ENCODE measurements at regions not wholly inside any gene's neighbourhood (a gene's known extent, or its start where the extent isn't known, plus 50 kb on each side); places are given as distances from the start of the nearest gene placed in this dataset.

GRCh38 chr2:144224472-144224871 lies 295.4 kb downstream of the ZEB2 start:
- peaks cover 11% of the 10 kb centered on the region for H3K4me1 Mint-ChIP-seq
- H3K27ac Mint-ChIP-seq: no peak overlapping the region
- no peak overlapping the region for H3K4me3 Mint-ChIP-seq
- peaks cover 13% of the 10 kb centered on the region for H3K36me3 Mint-ChIP-seq
- DNase-seq: no peak
- no peaks in the 10 kb centered on the region for H3K9me3 Mint-ChIP-seq
- no peaks in the 10 kb centered on the region for H3K27me3 Mint-ChIP-seq

GRCh38 chr2:144219979-144220378 lies 299.9 kb downstream of the ZEB2 start:
- peaks cover 24% of the 10 kb centered on the region for H3K4me1 Mint-ChIP-seq
- H3K27me3 Mint-ChIP-seq: no peaks in the 10 kb centered on the region
- H3K27ac Mint-ChIP-seq: no peak overlapping the region
- DNase-seq: no peak
- no peak overlapping the region for H3K4me3 Mint-ChIP-seq
- H3K36me3 Mint-ChIP-seq: no peaks in the 10 kb centered on the region
- H3K9me3 Mint-ChIP-seq: no peaks in the 10 kb centered on the region

GRCh38 chr2:144217853-144218633 lies 301.9 kb downstream of the ZEB2 start:
- Mint-ChIP-seq H3K27ac (no peak overlapping the region), H3K4me1 (peaks cover 39% of the 10 kb centered on the region), H3K36me3 (no peaks in the 10 kb centered on the region), H3K27me3 (no peaks in the 10 kb centered on the region), H3K4me3 (no peak overlapping the region), H3K9me3 (no peaks in the 10 kb centered on the region)
- no peak for DNase-seq

GRCh38 chr2:144215701-144216675 lies 303.9 kb downstream of the ZEB2 start:
- H3K4me1 Mint-ChIP-seq: peaks cover 48% of the 10 kb centered on the region
- H3K9me3 Mint-ChIP-seq: no peaks in the 10 kb centered on the region
- H3K36me3 Mint-ChIP-seq: peaks cover 5% of the 10 kb centered on the region
- peak overlapping the region; percentile 94 for H3K27ac Mint-ChIP-seq
- peak overlapping the region; percentile 58 for H3K4me3 Mint-ChIP-seq
- no peaks in the 10 kb centered on the region for H3K27me3 Mint-ChIP-seq
- DNase-seq: no peak

GRCh38 chr2:144215207-144215606 lies 304.7 kb downstream of the ZEB2 start:
- no peak for DNase-seq
- Mint-ChIP-seq H3K27ac (peak overlapping the region; percentile 72), H3K4me1 (peaks cover 48% of the 10 kb centered on the region), H3K27me3 (no peaks in the 10 kb centered on the region), H3K36me3 (peaks cover 12% of the 10 kb centered on the region), H3K9me3 (no peaks in the 10 kb centered on the region), H3K4me3 (no peak overlapping the region)

- DNase-seq: no peak
- H3K4me1 Mint-ChIP-seq: peaks cover 52% of the 10 kb centered on the region
These were observed 306.1 kb downstream of the ZEB2 start for GRCh38 chr2:144213797-144214196.

GRCh38 chr2:144211826-144212225 lies 308.1 kb downstream of the ZEB2 start:
- no peak for DNase-seq
- peaks cover 30% of the 10 kb centered on the region for H3K36me3 Mint-ChIP-seq

More at GRCh38 chr2:144213797-144214196, 306.1 kb downstream of the ZEB2 start:
- Mint-ChIP-seq H3K27ac (peak overlapping the region; percentile 76), H3K27me3 (no peaks in the 10 kb centered on the region), H3K36me3 (peaks cover 21% of the 10 kb centered on the region), H3K9me3 (no peaks in the 10 kb centered on the region), H3K4me3 (no peak overlapping the region)

GRCh38 chr2:144211065-144211464 lies 308.9 kb downstream of the ZEB2 start:
- no peak overlapping the region for H3K4me3 Mint-ChIP-seq
- peaks cover 36% of the 10 kb centered on the region for H3K4me1 Mint-ChIP-seq
- H3K27me3 Mint-ChIP-seq: no peaks in the 10 kb centered on the region
- peaks cover 30% of the 10 kb centered on the region for H3K36me3 Mint-ChIP-seq
- peak overlapping the region; percentile 68 for H3K27ac Mint-ChIP-seq
- no peaks in the 10 kb centered on the region for H3K9me3 Mint-ChIP-seq
- no peak for DNase-seq

More at GRCh38 chr2:144211826-144212225, 308.1 kb downstream of the ZEB2 start:
- Mint-ChIP-seq H3K4me3 (no peak overlapping the region), H3K27ac (no peak overlapping the region), H3K4me1 (peaks cover 41% of the 10 kb centered on the region), H3K9me3 (no peaks in the 10 kb centered on the region), H3K27me3 (no peaks in the 10 kb centered on the region)

- H3K9me3 Mint-ChIP-seq: no peaks in the 10 kb centered on the region
- DNase-seq: no peak
- H3K4me1 Mint-ChIP-seq: peaks cover 31% of the 10 kb centered on the region
- peaks cover 31% of the 10 kb centered on the region for H3K36me3 Mint-ChIP-seq
- H3K27me3 Mint-ChIP-seq: no peaks in the 10 kb centered on the region
- no peak overlapping the region for H3K27ac Mint-ChIP-seq
- H3K4me3 Mint-ChIP-seq: no peak overlapping the region
These were observed 309.8 kb downstream of the ZEB2 start for GRCh38 chr2:144210076-144210475.

- no peak overlapping the region for H3K4me3 Mint-ChIP-seq
- peaks cover 3% of the 10 kb centered on the region for H3K9me3 Mint-ChIP-seq
- DNase-seq: no peak
- peaks cover 24% of the 10 kb centered on the region for H3K4me1 Mint-ChIP-seq
- H3K36me3 Mint-ChIP-seq: peaks cover 42% of the 10 kb centered on the region
- H3K27me3 Mint-ChIP-seq: no peaks in the 10 kb centered on the region
- H3K27ac Mint-ChIP-seq: no peak overlapping the region
These were observed 311.0 kb downstream of the ZEB2 start for GRCh38 chr2:144208924-144209323.

GRCh38 chr2:144206019-144206418 lies 313.9 kb downstream of the ZEB2 start:
- Mint-ChIP-seq H3K36me3 (peaks cover 50% of the 10 kb centered on the region), H3K4me1 (peaks cover 29% of the 10 kb centered on the region), H3K27ac (no peak overlapping the region), H3K9me3 (peaks cover 5% of the 10 kb centered on the region), H3K27me3 (no peaks in the 10 kb centered on the region), H3K4me3 (no peak overlapping the region)
- DNase-seq: no peak

GRCh38 chr2:144201868-144202468 lies 318.0 kb downstream of the ZEB2 start:
- Mint-ChIP-seq H3K27ac (peak overlapping the region; percentile 55), H3K9me3 (peaks cover 12% of the 10 kb centered on the region), H3K36me3 (peaks cover 48% of the 10 kb centered on the region), H3K4me3 (no peak overlapping the region), H3K4me1 (peaks cover 43% of the 10 kb centered on the region), H3K27me3 (no peaks in the 10 kb centered on the region)
- DNase-seq: no peak

- Mint-ChIP-seq H3K9me3 (peaks cover 12% of the 10 kb centered on the region), H3K27me3 (no peaks in the 10 kb centered on the region), H3K4me3 (no peak overlapping the region), H3K27ac (peak overlapping the region; percentile 34), H3K36me3 (peaks cover 52% of the 10 kb centered on the region), H3K4me1 (peaks cover 47% of the 10 kb centered on the region)
- DNase-seq: no peak
These were observed 318.8 kb downstream of the ZEB2 start for GRCh38 chr2:144201126-144201525.

GRCh38 chr2:144198116-144198515 lies 321.8 kb downstream of the ZEB2 start:
- H3K4me3 Mint-ChIP-seq: no peak overlapping the region

More at GRCh38 chr2:144198116-144198515, 321.8 kb downstream of the ZEB2 start:
- no peak for DNase-seq
- Mint-ChIP-seq H3K36me3 (peaks cover 39% of the 10 kb centered on the region), H3K27me3 (no peaks in the 10 kb centered on the region), H3K4me1 (peaks cover 65% of the 10 kb centered on the region), H3K27ac (peak overlapping the region; percentile 81), H3K9me3 (peaks cover 9% of the 10 kb centered on the region)
